ACHN (cell line): ENCODE measurements at regions not wholly inside any gene's neighbourhood (a gene's known extent, or its start where the extent isn't known, plus 50 kb on each side); places are given as distances from the start of the nearest gene placed in this dataset.
A peak's percentile ranks its signal among the peaks of the same experiment; 100 is the strongest.

Experiments used
- DNase-seq: peaks from one replicate; pipeline ENCODE4 v3.0.0-alpha.2; 2015
- in situ Hi-C: cut with HindIII; loops from 2 replicates; pipeline ENCODE4 v1.10.0; 2017; ENCODE audit warnings: low sequenced_read_pairs, low pct_ligation_motif_present, low pct_unique_long_range_greater_than_20kb

GRCh38 chr11:18878211-18878610 lies 61.0 kb downstream of the MRGPRX1 start:
- DNase-seq = no peak
- in situ Hi-C loops = no loop called here

GRCh38 chr11:18865951-18866350 lies 73.3 kb downstream of the MRGPRX1 start:
- DNase-seq = no peak
- in situ Hi-C loops = no loop called here

- in situ Hi-C loops = no loop called here
- no peak for DNase-seq
These were observed 73.7 kb upstream of the PTPN5 start for GRCh38 chr11:18865261-18865660.

- in situ Hi-C loops = no loop called here
- DNase-seq = peak; percentile 47
These were observed 61.6 kb upstream of the PTPN5 start for GRCh38 chr11:18853086-18853720.

GRCh38 chr11:18849406-18849805 lies 57.8 kb upstream of the PTPN5 start:
- in situ Hi-C loops = no loop called here
- peak; percentile 22 for DNase-seq

- in situ Hi-C loops = no loop called here
- DNase-seq = peak; percentile 47
These were observed 53.3 kb upstream of the PTPN5 start for GRCh38 chr11:18844753-18845367.
